ENCODE measurements at regions not wholly inside any gene's neighbourhood (a gene's known extent, or its start where the extent isn't known, plus 50 kb on each side); places are given as distances from the start of the nearest gene placed in this dataset.
A peak's percentile ranks its signal among the peaks of the same experiment; 100 is the strongest.

GRCh38 chr4:184879271-184879670, 53.5 kb upstream of the ACSL1 start:
- peak; percentile 80 for TF ChIP-seq GATA2 (CRISPR knock-in tag; IDR thresholded peaks at IDR 0.05)
- peak; percentile 14 for TF ChIP-seq CHD2 (IDR thresholded peaks at IDR 0.05; ENCODE audit: low read length, partially characterized antibody)
- TF ChIP-seq MEF2A (IDR thresholded peaks at IDR 0.05; ENCODE audit: borderline replicate concordance, low read depth), result no peak
- 0 out of 2 replicates have a peak, but pooled peaks have one; percentile 16 for TF ChIP-seq RCOR1 (IDR thresholded peaks at IDR 0.05; ENCODE audit: low read length)
- no peak overlapping the region for H3K9ac ChIP-seq
- peaks cover 0 to 2% of the 10 kb centered on the region in 2 experiments; a peak in 1 of 4 replicates for H3K4me1 ChIP-seq (ENCODE audit: control insufficient read depth in 1 of 2, insufficient read depth in 2 of 2, low read depth in 1 of 2, low read length in 1 of 2)
- H2AFZ ChIP-seq (ENCODE audit: low read depth), result no peak overlapping the region
- H3K4me3 ChIP-seq (ENCODE audit: low read depth in 2 of 2, low read length in 1 of 2), result no peak overlapping the region
- POLR2A ChIA-PET, result no interaction called here
- DNase-seq, result peak; percentile 54
- no peaks in the 10 kb centered on the region for H3K79me2 ChIP-seq (ENCODE audit: insufficient read depth)
- no peaks in the 10 kb centered on the region for H3K9me2 ChIP-seq
- no peaks in the 10 kb centered on the region for H3K9me3 ChIP-seq
- H4K20me1 ChIP-seq (ENCODE audit: insufficient read depth), result no peaks in the 10 kb centered on the region
- H3K4me2 ChIP-seq, result no peak overlapping the region
- no peaks in the 10 kb centered on the region for H3K36me3 ChIP-seq (replicated peaks in 1 of 2; ENCODE audit: control insufficient read depth in 1 of 2, insufficient read depth in 2 of 2, low read length in 1 of 2)
- H3K27me3 ChIP-seq (ENCODE audit: insufficient read depth), result no peaks in the 10 kb centered on the region
- no peaks in the 10 kb centered on the region for H3F3A ChIP-seq (replicated peaks; ENCODE audit: insufficient read depth)
- CTCF ChIA-PET, result interaction anchor here (0.9 to 1.5 kb wide), 3 partner anchors 19 to 132 kb away, joined by 3 to 5 read pairs (median 4); no protein-coding TSS in a partner anchor
- WGBS (ENCODE audit: low lambda C conversion rate), result 18% methylated on average over 3 of the region's 3 CpGs
- H3K27ac ChIP-seq (ENCODE audit: low read depth in 2 of 2, low read length in 1 of 2), result peak overlapping the region in 1 of 2 experiments; percentile 45; a peak in 1 of 4 replicates

DNA sequence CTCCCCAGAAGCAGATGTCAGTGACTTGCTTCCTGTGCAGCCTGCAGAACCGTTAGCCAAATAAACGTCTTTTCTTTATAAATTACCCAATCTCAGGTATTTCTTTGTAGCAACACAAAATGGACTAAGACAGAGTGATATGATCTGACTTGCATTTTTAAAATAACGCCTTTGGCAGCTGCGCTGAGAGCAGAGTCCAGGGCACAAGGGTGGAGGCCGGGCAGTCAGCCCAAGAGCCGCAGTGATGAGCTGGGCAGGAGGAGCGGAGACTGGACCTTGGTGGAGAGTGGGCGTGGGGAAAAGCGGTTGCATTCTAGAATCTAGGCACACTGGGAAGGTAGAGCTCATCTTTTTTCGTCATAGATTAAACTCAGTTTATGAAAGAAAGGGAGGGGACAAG, 56.5 kb upstream of the ACSL1 start:
- H3K4me1 ChIP-seq (ENCODE audit: control insufficient read depth in 1 of 2, insufficient read depth in 2 of 2, low read depth in 1 of 2, low read length in 1 of 2), result peaks cover 0 to 2% of the 10 kb centered on the region in 2 experiments; a peak in 1 of 4 replicates
- no peaks in the 10 kb centered on the region for H3F3A ChIP-seq (replicated peaks; ENCODE audit: insufficient read depth)
- no peaks in the 10 kb centered on the region for H3K27me3 ChIP-seq (ENCODE audit: insufficient read depth)
- 58% methylated on average over 10 of the region's 10 CpGs for WGBS (ENCODE audit: low lambda C conversion rate)
- H3K9me2 ChIP-seq, result no peaks in the 10 kb centered on the region
- CTCF ChIA-PET, result interaction anchor here (1.2 kb wide), 1 partner anchor 15 kb away, joined by 3 read pairs; no protein-coding TSS in a partner anchor
- no peak for TF ChIP-seq FOXM1 (IDR thresholded peaks at IDR 0.05; ENCODE audit: low read depth)
- no peak overlapping the region for H3K27ac ChIP-seq (ENCODE audit: low read depth in 2 of 2, low read length in 1 of 2)
- DNase-seq, result no peak
- no peaks in the 10 kb centered on the region for H4K20me1 ChIP-seq (ENCODE audit: insufficient read depth)
- no peaks in the 10 kb centered on the region for H3K9me3 ChIP-seq
- H2AFZ ChIP-seq (ENCODE audit: low read depth), result no peak overlapping the region
- no peaks in the 10 kb centered on the region for H3K36me3 ChIP-seq (replicated peaks in 1 of 2; ENCODE audit: control insufficient read depth in 1 of 2, insufficient read depth in 2 of 2, low read length in 1 of 2)
- POLR2A ChIA-PET, result no interaction called here
- no peak overlapping the region for H3K4me3 ChIP-seq (ENCODE audit: low read depth in 2 of 2, low read length in 1 of 2)
- no peaks in the 10 kb centered on the region for H3K79me2 ChIP-seq (ENCODE audit: insufficient read depth)
- no peak overlapping the region for H3K9ac ChIP-seq
- H3K4me2 ChIP-seq, result no peak overlapping the region

DNA sequence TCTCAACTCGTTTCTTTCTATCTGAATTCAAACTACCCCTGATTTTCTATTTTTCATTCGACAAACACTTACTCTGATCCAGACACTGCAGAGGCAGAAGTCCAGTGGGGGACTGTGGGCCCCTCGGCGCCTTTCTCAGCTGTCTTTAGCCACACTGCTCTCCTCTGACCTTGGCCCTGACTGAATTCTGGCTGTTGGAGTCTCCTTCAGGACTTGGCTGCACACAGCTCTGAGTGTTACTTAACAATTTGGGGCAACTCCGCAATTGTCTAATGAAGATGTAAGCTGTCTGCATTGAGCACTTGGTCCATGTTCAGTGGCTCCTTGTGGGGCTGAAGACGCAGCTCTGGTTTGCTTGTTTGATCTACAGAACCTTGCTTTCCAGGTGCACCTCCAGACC, 57.3 kb upstream of the ACSL1 start:
- POLR2A ChIA-PET, result no interaction called here
- H3K9me3 ChIP-seq, result no peaks in the 10 kb centered on the region
- DNase-seq, result no peak
- TF ChIP-seq, protein P1, sequence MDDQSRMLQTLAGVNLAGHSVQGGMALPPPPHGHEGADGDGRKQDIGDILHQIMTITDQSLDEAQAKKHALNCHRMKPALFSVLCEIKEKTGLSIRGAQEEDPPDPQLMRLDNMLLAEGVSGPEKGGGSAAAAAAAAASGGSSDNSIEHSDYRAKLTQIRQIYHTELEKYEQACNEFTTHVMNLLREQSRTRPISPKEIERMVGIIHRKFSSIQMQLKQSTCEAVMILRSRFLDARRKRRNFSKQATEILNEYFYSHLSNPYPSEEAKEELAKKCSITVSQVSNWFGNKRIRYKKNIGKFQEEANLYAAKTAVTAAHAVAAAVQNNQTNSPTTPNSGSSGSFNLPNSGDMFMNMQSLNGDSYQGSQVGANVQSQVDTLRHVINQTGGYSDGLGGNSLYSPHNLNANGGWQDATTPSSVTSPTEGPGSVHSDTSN (IDR thresholded peaks at IDR 0.05), result no peak
- TF ChIP-seq SMC3 (IDR thresholded peaks at IDR 0.05; ENCODE audit: low read depth, low read length) (no peak), JUND (IDR thresholded peaks at IDR 0.05) (no peak), YY1 (IDR thresholded peaks at IDR 0.05; ENCODE audit: low read depth) (no peak), ELF1 (IDR thresholded peaks at IDR 0.05) (no peak), FOSL2 (IDR thresholded peaks at IDR 0.05; ENCODE audit: borderline replicate concordance, low read depth) (no peak), RAD21 (IDR thresholded peaks at IDR 0.05; ENCODE audit: low read length) (no peak)
- peaks cover 0 to 2% of the 10 kb centered on the region in 2 experiments; a peak in 1 of 4 replicates for H3K4me1 ChIP-seq (ENCODE audit: control insufficient read depth in 1 of 2, insufficient read depth in 2 of 2, low read depth in 1 of 2, low read length in 1 of 2)
- H2AFZ ChIP-seq (ENCODE audit: low read depth), result no peak overlapping the region
- no peaks in the 10 kb centered on the region for H3K36me3 ChIP-seq (replicated peaks in 1 of 2; ENCODE audit: control insufficient read depth in 1 of 2, insufficient read depth in 2 of 2, low read length in 1 of 2)
- H3K27me3 ChIP-seq (ENCODE audit: insufficient read depth), result no peaks in the 10 kb centered on the region
- no peak overlapping the region for H3K27ac ChIP-seq (ENCODE audit: low read depth in 2 of 2, low read length in 1 of 2)
- no peaks in the 10 kb centered on the region for H3F3A ChIP-seq (replicated peaks; ENCODE audit: insufficient read depth)
- H3K4me2 ChIP-seq, result no peak overlapping the region
- WGBS (ENCODE audit: low lambda C conversion rate), result 43% methylated on average over 5 of the region's 6 CpGs
- H4K20me1 ChIP-seq (ENCODE audit: insufficient read depth), result no peaks in the 10 kb centered on the region
- H3K9me2 ChIP-seq, result no peaks in the 10 kb centered on the region
- no peaks in the 10 kb centered on the region for H3K79me2 ChIP-seq (ENCODE audit: insufficient read depth)
- CTCF ChIA-PET, result interaction anchor here (0.8 to 1.2 kb wide), 2 partner anchors 14 to 15 kb away, joined by 3 read pairs; no protein-coding TSS in a partner anchor
- H3K4me3 ChIP-seq (ENCODE audit: low read depth in 2 of 2, low read length in 1 of 2), result no peak overlapping the region
- H3K9ac ChIP-seq, result no peak overlapping the region

Measured in SK-N-SH (cell line).